GM18508 (cell line): ENCODE measurements at regions not wholly inside any gene's neighbourhood (a gene's known extent, or its start where the extent isn't known, plus 50 kb on each side); places are given as distances from the start of the nearest gene placed in this dataset.
"Not testable (repeated sequence)": the region's sequence is repeated elsewhere in the genome, so short reads cannot be mapped to it uniquely, and the experiment has no call there.

Source experiments
- ATAC-seq: cut with Tn5 transposase; IDR thresholded peaks from one replicate; pipeline ENCODE4 v1.9.1; 2021; ENCODE audit warnings: moderate number of reproducible peaks; ENCODE audit not compliant: insufficient read depth, unreplicated experiment

- ATAC-seq: no peak
Measured at GRCh38 chr2:180276733-180277132, 269.6 kb upstream of the CWC22 start.

GRCh38 chr2:180268006-180268405 lies 260.9 kb upstream of the CWC22 start:
- no peak for ATAC-seq

GRCh38 chr2:180261976-180262375 lies 254.9 kb upstream of the CWC22 start:
- no peak for ATAC-seq

GRCh38 chr2:180258579-180258978 lies 251.5 kb upstream of the CWC22 start:
- no peak for ATAC-seq

- no peak for ATAC-seq
Measured at GRCh38 chr2:180258041-180258537, 251.0 kb upstream of the CWC22 start.

GRCh38 chr2:180257247-180257646 lies 250.2 kb upstream of the CWC22 start:
- ATAC-seq: no peak

GRCh38 chr2:180255981-180256380 lies 248.9 kb upstream of the CWC22 start:
- ATAC-seq: no peak

- ATAC-seq: no peak
Measured at GRCh38 chr2:180254872-180255271, 247.8 kb upstream of the CWC22 start.

- ATAC-seq: no peak
Measured at GRCh38 chr2:180247658-180248057, 240.6 kb upstream of the CWC22 start.

GRCh38 chr2:180246268-180246667 lies 239.2 kb upstream of the CWC22 start:
- ATAC-seq: no peak

GRCh38 chr2:180240774-180241173 lies 233.7 kb upstream of the CWC22 start:
- ATAC-seq: no peak

GRCh38 chr2:180238729-180239128 lies 231.6 kb upstream of the CWC22 start:
- ATAC-seq: no peak

GRCh38 chr2:180236061-180236460 lies 229.0 kb upstream of the CWC22 start:
- not testable (repeated sequence) for ATAC-seq

GRCh38 chr2:180235506-180235905 lies 228.4 kb upstream of the CWC22 start:
- not testable (repeated sequence) for ATAC-seq

GRCh38 chr2:180234991-180235390 lies 227.9 kb upstream of the CWC22 start:
- not testable (repeated sequence) for ATAC-seq

- no peak for ATAC-seq
Measured at GRCh38 chr2:180231015-180231414, 223.9 kb upstream of the CWC22 start.

GRCh38 chr2:180227461-180227860 lies 220.4 kb upstream of the CWC22 start:
- ATAC-seq: no peak

GRCh38 chr2:180225118-180225517 lies 218.0 kb upstream of the CWC22 start:
- ATAC-seq: no peak

- no peak for ATAC-seq
Measured at GRCh38 chr2:180222644-180223043, 215.5 kb upstream of the CWC22 start.

- no peak for ATAC-seq
Measured at GRCh38 chr2:180219491-180219890, 212.4 kb upstream of the CWC22 start.

GRCh38 chr2:180208841-180209240 lies 201.7 kb upstream of the CWC22 start:
- ATAC-seq: no peak

- no peak for ATAC-seq
Measured at GRCh38 chr2:180205621-180206235, 198.6 kb upstream of the CWC22 start.
